K562 (cell line): ENCODE measurements at regions not wholly inside any gene's neighbourhood (a gene's known extent, or its start where the extent isn't known, plus 50 kb on each side); places are given as distances from the start of the nearest gene placed in this dataset.

Experiments used
- ATAC-seq: fragments of 200-7000 bp; cut with Tn5 transposase; 3 replicates; pipeline ENCODE4 v1.9.1; 2020; ENCODE audit warnings: moderate library complexity
- BruUV-seq: library from RNA; stranded (reverse); fragments of 400-500 nt; replicated peaks from 2 replicates; lab custom pipeline; 2021; lab: Mats Ljungman, UMichigan
- CTCF ChIA-PET: fragments of 300-600 bp; formaldehyde crosslinking; extraction: SDS; loops from one replicate; lab custom pipeline; 2021; ENCODE audit warnings: low intra/inter-chr PET ratio; lab: Yijun Ruan, JAX
- POLR2A ChIA-PET: fragments of 300-600, 350-650 bp; sonication (Branson Sonifier 250); formaldehyde crosslinking; extraction: SDS; loops from one replicate; lab custom pipeline; 2021; ENCODE audit warnings: antibody characterized with exemption, inconsistent platforms; lab: Yijun Ruan, JAX
- DNase-seq, 4 experiments: peaks; one replicate each; pipeline versions ENCODE4 v3.0.0 to v3.0.0-alpha.2; 2011 to 2018; ENCODE audit warnings: low spot score in 3 of 4, mixed read lengths in 3 of 4; ENCODE audit errors: extremely low read depth in 1 of 4
- FAIRE-seq: peaks from 2 replicates; lab custom pipeline; 2011; peaks lifted over from hg19 to GRCh38; lab: Jason Lieb, UNC
- H2AFZ ChIP-seq: 2 replicates; pipeline ENCODE4 v1.6.0; 2011; ENCODE audit warnings: low read depth, low read length, control low read depth, inconsistent platforms
- H3K27ac ChIP-seq: fragments of 200-600 bp; 3 replicates; pipeline ENCODE4 v1.8.0; 2011; ENCODE audit warnings: low read depth, mild to moderate bottlenecking, control low read depth, inconsistent platforms, low read length, moderate library complexity, mixed read lengths; ENCODE audit errors: extremely low read depth
- H3K27me3 ChIP-seq, 2 experiments: fragments of 300-600 bp in 1 of 2; 2 replicates in 1 of 2; 3 replicates in 1 of 2; pipeline versions ENCODE4 v1.6.0 to v1.8.0; 2011; ENCODE audit warnings: inconsistent platforms in 2 of 2, low read length in 2 of 2, mild to moderate bottlenecking in 1 of 2, mixed read lengths in 1 of 2, moderate library complexity in 1 of 2; ENCODE audit not compliant: control insufficient read depth in 2 of 2, insufficient read depth in 2 of 2
- H3K36me3 ChIP-seq: fragments of 300-600 bp; 3 replicates; pipeline ENCODE4 v1.8.0; 2011; ENCODE audit warnings: mild to moderate bottlenecking, low read length, inconsistent platforms; ENCODE audit not compliant: control insufficient read depth, insufficient read depth
- H3K4me1 ChIP-seq, 2 experiments: fragments of 200-600 bp in 1 of 2; replicated peaks in 1 of 2; 2 replicates in 1 of 2; 3 replicates in 1 of 2; pipeline versions ENCODE4 v1.5.1 to v1.8.0; 2011; ENCODE audit warnings: inconsistent platforms in 2 of 2, low read length in 2 of 2, mild to moderate bottlenecking in 1 of 2, mixed read lengths in 1 of 2, moderate library complexity in 1 of 2; ENCODE audit not compliant: control insufficient read depth in 2 of 2, insufficient read depth in 2 of 2
- H3K4me2 ChIP-seq: 2 replicates; pipeline ENCODE4 v1.6.1; 2011; ENCODE audit warnings: low read length, control low read depth, inconsistent platforms, mixed read lengths; ENCODE audit not compliant: insufficient read depth
- H3K4me3 ChIP-seq: fragments of 200-600 bp; sonication (generic), shearing (Covaris generic); 2 replicates; pipeline ENCODE4 v1.5.1; 2016; ENCODE audit warnings: control low read depth, inconsistent platforms
- H3K79me2 ChIP-seq: fragments of 200-600 bp; 3 replicates; pipeline ENCODE4 v1.8.0; 2011; ENCODE audit warnings: low read length, inconsistent platforms; ENCODE audit not compliant: control insufficient read depth, insufficient read depth
- H3K9ac ChIP-seq, 2 experiments: 2 replicates each; pipeline versions ENCODE4 v1.6.0 to v1.6.1; 2011; ENCODE audit warnings: low read depth in 2 of 2, low read length in 2 of 2, control low read depth in 1 of 2, inconsistent platforms in 1 of 2, mild to moderate bottlenecking in 1 of 2, mixed read lengths in 1 of 2; ENCODE audit not compliant: insufficient read depth in 1 of 2
- H3K9me1 ChIP-seq: one replicate; pipeline ENCODE4 v1.6.0; 2011; ENCODE audit warnings: inconsistent platforms, mild to moderate bottlenecking, low read length, moderate library complexity; ENCODE audit not compliant: control insufficient read depth, insufficient read depth
- H3K9me3 ChIP-seq: replicated peaks from 2 replicates; pipeline ENCODE4 v1.5.1; 2011; ENCODE audit warnings: low read depth, low read length, inconsistent platforms; ENCODE audit not compliant: control insufficient read depth, insufficient read depth
- H4K20me1 ChIP-seq: replicated peaks from 2 replicates; pipeline ENCODE4 v1.6.1; 2011; ENCODE audit warnings: low read length, inconsistent platforms, mixed read lengths; ENCODE audit not compliant: control insufficient read depth, insufficient read depth
- BHLHE40 ChIP-seq: IDR thresholded peaks from 2 replicates; pipeline ENCODE4 v1.6.1; 2011; ENCODE audit warnings: low read length, improper control_type of control experiment
- CREB1 ChIP-seq, 2 experiments: sonication (generic) in 1 of 2; formaldehyde crosslinking in 1 of 2; IDR thresholded peaks; 2 replicates each; pipeline versions ENCODE4 v1.6.1 to v1.8.0; 2012 to 2022; ENCODE audit warnings: inconsistent platforms in 1 of 2, mild to moderate bottlenecking in 1 of 2, missing genetic modification reagents in 1 of 2, moderate library complexity in 1 of 2
- FIP1L1 ChIP-seq: fragments of 200-400 bp; formaldehyde crosslinking; IDR thresholded peaks from 2 replicates; pipeline ENCODE4 v1.6.1; 2018; ENCODE audit warnings: mild to moderate bottlenecking, low read depth, low read length; ENCODE audit not compliant: poor library complexity, severe bottlenecking
- GTF2A2 ChIP-seq: IDR thresholded peaks from 2 replicates; pipeline ENCODE4 v1.6.1; 2016; ENCODE audit warnings: mild to moderate bottlenecking, missing genetic modification characterization, missing compliant biosample characterization
- HDAC6 ChIP-seq: IDR thresholded peaks from 2 replicates; pipeline ENCODE4 v1.6.1; 2012; ENCODE audit warnings: low read depth, mild to moderate bottlenecking, control low read depth, inconsistent platforms, low read length, moderate library complexity
- PCBP1 ChIP-seq: fragments of 200-400 bp; formaldehyde crosslinking; IDR thresholded peaks from 2 replicates; pipeline ENCODE4 v1.6.1; 2018; ENCODE audit warnings: mild to moderate bottlenecking, low read depth, low read length; ENCODE audit not compliant: poor library complexity, severe bottlenecking
- POLR2G ChIP-seq: fragments of 200-400 bp; formaldehyde crosslinking; IDR thresholded peaks from 2 replicates; pipeline ENCODE4 v1.6.1; 2017; ENCODE audit warnings: low read depth, mild to moderate bottlenecking, antibody characterized with exemption, low read length, moderate library complexity
- PTRF ChIP-seq: fragments of 450-650 bp; IDR thresholded peaks from 2 replicates; pipeline ENCODE4 v1.6.1; 2016; ENCODE audit warnings: mild to moderate bottlenecking, missing genetic modification characterization, missing compliant biosample characterization
- RFX7 ChIP-seq: fragments of 250-450 bp; sonication (Bioruptor Pico); IDR thresholded peaks from 2 replicates; pipeline ENCODE4 v1.5.1; 2021; ENCODE audit warnings: mild to moderate bottlenecking
- SAFB ChIP-seq: fragments of 200-400 bp; formaldehyde crosslinking; IDR thresholded peaks from 2 replicates; pipeline ENCODE4 v1.6.1; 2017; ENCODE audit warnings: low read depth, low read length, borderline replicate concordance
- SMARCE1 ChIP-seq: fragments of 450-650 bp; IDR thresholded peaks from 2 replicates; pipeline ENCODE4 v1.7.1; 2016; ENCODE audit warnings: mild to moderate bottlenecking
- TBL1XR1 ChIP-seq, 2 experiments: IDR thresholded peaks; 2 replicates each; pipeline ENCODE4 v1.6.1; 2012; ENCODE audit warnings: improper control_type of control experiment in 2 of 2, low read length in 2 of 2, mild to moderate bottlenecking in 1 of 2
- THRAP3 ChIP-seq: fragments of 450-650 bp; IDR thresholded peaks from 2 replicates; pipeline ENCODE4 v1.6.1; 2016; ENCODE audit warnings: mild to moderate bottlenecking, inconsistent platforms, borderline replicate concordance
- ZFX ChIP-seq: sonication (generic); formaldehyde crosslinking; IDR thresholded peaks from 2 replicates; pipeline ENCODE4 v1.8.0; 2022; ENCODE audit warnings: mild to moderate bottlenecking, missing genetic modification reagents, moderate library complexity
- ZNF407 ChIP-seq: fragments of 450-650 bp; IDR thresholded peaks from 2 replicates; pipeline ENCODE4 v1.6.1; 2016; ENCODE audit warnings: low read depth
- ZNF507 ChIP-seq: conservative IDR thresholded peaks from 2 replicates; pipeline ENCODE4 v1.6.1; 2017; ENCODE audit warnings: missing genetic modification characterization, missing compliant biosample characterization
- WGBS: fragments of 100-300 bp; shearing (Covaris generic); methylation state at CpG from one replicate; pipeline ENCODE4 v1.1.6; 2016; ENCODE audit warnings: low coverage, mixed read lengths; ENCODE audit not compliant: insufficient coverage; ENCODE audit errors: missing lambda C conversion rate; 5-methylcytosine and 5-hydroxymethylcytosine counted together
- in situ Hi-C: fragments of 300-500 bp; cut with MboI; formaldehyde crosslinking; loops from 4 replicates; pipeline ENCODE4 v1.15.0; 2018; ENCODE audit warnings: inconsistent platforms, mixed read lengths
- intact Hi-C: fragments of 100-400 bp; cut with micrococcal nuclease; formaldehyde crosslinking; loops from 2 replicates; pipeline ENCODE4 v1.14.2; 2022

DNA sequence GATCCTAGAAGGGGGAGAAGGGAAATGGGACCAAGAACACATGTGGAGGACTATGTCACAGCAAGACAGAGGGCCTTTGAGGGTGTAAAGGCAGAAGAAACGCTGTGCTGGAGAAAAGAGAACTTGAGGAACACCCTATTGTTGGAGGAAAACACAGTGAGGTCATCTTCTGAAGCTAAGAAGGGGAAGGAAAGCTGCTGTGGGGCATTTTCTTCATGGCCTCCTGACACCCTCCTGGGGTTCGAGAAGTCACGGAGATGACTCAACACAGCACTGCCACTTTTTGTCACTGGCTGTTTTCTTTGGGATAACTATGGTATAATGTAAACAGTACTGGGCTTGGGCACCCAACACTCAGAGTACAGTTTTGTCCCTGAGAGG lies 492.6 kb upstream of the CADM1 start:
- no peak for FAIRE-seq
- CTCF ChIA-PET, result no interaction called here
- BruUV-seq, result no TSS peak

More for the DNA sequence above, 492.6 kb upstream of the CADM1 start:
- Histone ChIP-seq H4K20me1 (no peaks in the 10 kb centered on the region), H3K27ac (no peak overlapping the region), H3K4me3 (no peak overlapping the region), H3K27me3 (no peaks in the 10 kb centered on the region), H3K9me1 (no peaks in the 10 kb centered on the region), H3K9me3 (no peaks in the 10 kb centered on the region), H3K36me3 (no peaks in the 10 kb centered on the region), H3K9ac (no peak overlapping the region), H3K79me2 (no peaks in the 10 kb centered on the region), H2AFZ (no peak overlapping the region), H3K4me2 (no peak overlapping the region), H3K4me1 (no peaks in the 10 kb centered on the region)
- TF ChIP-seq CREB1 (IDR thresholded peaks at IDR 0.05) (no peak), CREB1 (CRISPR knock-in tag; IDR thresholded peaks at IDR 0.05) (no peak), ZNF407 (no peak), RFX7 (CRISPR knock-in tag) (no peak), BHLHE40 (no peak), GTF2A2 (tag) (no peak), HDAC6 (no peak), FIP1L1 (no peak), PTRF (tag) (no peak), ZFX (no peak), ZNF507 (no peak), POLR2G (no peak), THRAP3 (no peak), TBL1XR1 (IDR thresholded peaks at IDR 0.05; ENCODE audit: low read length in 2 of 2) (no peak), PCBP1 (no peak), SMARCE1 (no peak), SAFB (no peak)
- WGBS, result 0% methylated on average over 3 of the region's 3 CpGs
- in situ Hi-C loops (loop anchor here (10.0 kb wide), 1 partner anchor 688 kb away; no protein-coding TSS in a partner anchor), intact Hi-C loops (loop anchor here (10.0 kb wide), 1 partner anchor 432 kb away; no protein-coding TSS in a partner anchor)
- DNase-seq, result no peak
- no peak for ATAC-seq
- POLR2A ChIA-PET, result no interaction called here
